Common myeloid progenitor, CD34-positive (primary cell): ENCODE measurements at regions not wholly inside any gene's neighbourhood (a gene's known extent, or its start where the extent isn't known, plus 50 kb on each side); places are given as distances from the start of the nearest gene placed in this dataset.
"Not testable (repeated sequence)": the region's sequence is repeated elsewhere in the genome, so short reads cannot be mapped to it uniquely, and the experiment has no call there.

ENCODE experiments used
- CTCF ChIA-PET: fragments of 350-600 bp; sonication (Branson Sonifier 250); formaldehyde crosslinking; loops from one replicate; lab custom pipeline; 2021; ENCODE audit warnings: antibody characterized with exemption; lab: Charles Lee
- POLR2A ChIA-PET: fragments of 350-600 bp; sonication (Branson Sonifier 250); formaldehyde crosslinking; loops from one replicate; lab custom pipeline; 2021; ENCODE audit warnings: antibody characterized with exemption; lab: Charles Lee
- DNase-seq, 3 donors: peaks; one replicate each; pipeline versions ENCODE4 v3.0.0 to v3.0.0-alpha.2; 2013
- H3K27ac ChIP-seq, 2 experiments: 1 replicate in 1 of 2; 2 replicates in 1 of 2; pipeline ENCODE4 v1.7.0; 2013; ENCODE audit warnings: inconsistent platforms in 2 of 2, low read length in 2 of 2, mild to moderate bottlenecking in 2 of 2, low read depth in 1 of 2, moderate library complexity in 1 of 2; ENCODE audit not compliant: severe bottlenecking in 2 of 2, insufficient read depth in 1 of 2, poor library complexity in 1 of 2
- H3K27me3 ChIP-seq, 5 experiments: replicated peaks in 2 of 5; 1 replicate in 3 of 5; 2 replicates in 2 of 5; pipeline versions ENCODE4 v1.6.1 to v1.7.0; 2013; ENCODE audit warnings: low read length in 4 of 5, mild to moderate bottlenecking in 2 of 5, moderate library complexity in 2 of 5, inconsistent platforms in 1 of 5; ENCODE audit not compliant: insufficient read depth in 5 of 5, control insufficient read depth in 4 of 5
- H3K36me3 ChIP-seq, 4 experiments: 1 replicate in 2 of 4; 2 replicates in 2 of 4; pipeline versions ENCODE4 v1.6.1 to v1.7.0; 2013; ENCODE audit warnings: low read length in 3 of 4, control low read depth in 1 of 4, mild to moderate bottlenecking in 1 of 4; ENCODE audit not compliant: control insufficient read depth in 4 of 4, insufficient read depth in 4 of 4
- H3K4me1 ChIP-seq, 4 experiments: 1 replicate in 3 of 4; 2 replicates in 1 of 4; pipeline versions ENCODE4 v1.6.1 to v1.7.1; 2013; ENCODE audit warnings: low read length in 3 of 4, mild to moderate bottlenecking in 3 of 4, control low read depth in 1 of 4, inconsistent platforms in 1 of 4, moderate library complexity in 1 of 4; ENCODE audit not compliant: control insufficient read depth in 4 of 4, insufficient read depth in 4 of 4; ENCODE audit errors: control extremely low read depth in 1 of 4
- H3K4me3 ChIP-seq, 7 experiments: 1 replicate in 4 of 7; 2 replicates in 3 of 7; pipeline versions ENCODE4 v1.5.1 to v1.7.0; 2013; ENCODE audit warnings: mild to moderate bottlenecking in 7 of 7, low read length in 6 of 7, moderate library complexity in 6 of 7, inconsistent platforms in 2 of 7, low read depth in 2 of 7, control low read depth in 1 of 7; ENCODE audit not compliant: insufficient read depth in 4 of 7, control insufficient read depth in 1 of 7; ENCODE audit errors: extremely low read depth in 1 of 7
- H3K9me3 ChIP-seq, 5 experiments: 1 replicate in 4 of 5; 2 replicates in 1 of 5; pipeline versions ENCODE4 v1.6.1 to v1.7.1; 2013; ENCODE audit warnings: low read length in 4 of 5, mild to moderate bottlenecking in 2 of 5, inconsistent platforms in 1 of 5, low read depth in 1 of 5, moderate library complexity in 1 of 5; ENCODE audit not compliant: control insufficient read depth in 4 of 5, insufficient read depth in 2 of 5; ENCODE audit errors: control extremely low read depth in 1 of 5
- WGBS: methylation state at CpG from one replicate; pipeline ENCODE4 v1.1.5; 2013; ENCODE audit not compliant: insufficient coverage; 5-methylcytosine and 5-hydroxymethylcytosine counted together

GRCh38 chr3:39651993-39652739 lies 157.2 kb upstream of the MYRIP start:
- Histone ChIP-seq H3K36me3 (no peaks in the 10 kb centered on the region), H3K4me3 (no peak overlapping the region), H3K27ac (no peak overlapping the region), H3K4me1 (no peaks in the 10 kb centered on the region), H3K27me3 (no peaks in the 10 kb centered on the region), H3K9me3 (peaks cover 0 to 3% (median 0%) of the 10 kb centered on the region in 5 experiments)
- DNase-seq = no peak
- ChIA-PET CTCF (interaction anchor here (1.0 kb wide), 1 partner anchor 19 kb away, joined by 3 read pairs; no protein-coding TSS in a partner anchor), POLR2A (interaction anchor here (0.6 kb wide), 1 partner anchor 17 kb away, joined by 3 read pairs; no protein-coding TSS in a partner anchor)
- WGBS = 100% methylated on average over 3 of the region's 4 CpGs

- H3K4me3 ChIP-seq, DNase-seq, H3K9me3 ChIP-seq, H3K27ac ChIP-seq, H3K36me3 ChIP-seq, H3K4me1 ChIP-seq, H3K27me3 ChIP-seq, POLR2A ChIA-PET, CTCF ChIA-PET: not testable (repeated sequence)
- 98% methylated on average over 10 of the region's 26 CpGs for WGBS
Observed at GRCh38 chr3:39655718-39656117, 153.7 kb upstream of the MYRIP start.

GRCh38 chr3:39657075-39657474 lies 152.3 kb upstream of the MYRIP start:
- H3K36me3 ChIP-seq = no peaks in the 10 kb centered on the region
- H3K27me3 ChIP-seq = peaks cover 0 to 2% (median 0%) of the 10 kb centered on the region in 5 experiments
- no peaks in the 10 kb centered on the region for H3K9me3 ChIP-seq
- H3K4me3 ChIP-seq = no peak overlapping the region
- ChIA-PET CTCF (no interaction called here), POLR2A (no interaction called here)
- DNase-seq = no peak
- no peak overlapping the region for H3K27ac ChIP-seq
- no peaks in the 10 kb centered on the region for H3K4me1 ChIP-seq

- no peak for DNase-seq
- Histone ChIP-seq H3K27me3 (peaks cover 0 to 2% (median 0%) of the 10 kb centered on the region in 5 experiments), H3K36me3 (no peaks in the 10 kb centered on the region), H3K4me3 (no peak overlapping the region), H3K9me3 (no peaks in the 10 kb centered on the region), H3K27ac (no peak overlapping the region), H3K4me1 (no peaks in the 10 kb centered on the region)
- CTCF ChIA-PET = no interaction called here
- POLR2A ChIA-PET = no interaction called here
- no CpG with 5 or more reads among the region's 1 CpG for WGBS
Observed at GRCh38 chr3:39657775-39658174, 151.6 kb upstream of the MYRIP start.

DNA sequence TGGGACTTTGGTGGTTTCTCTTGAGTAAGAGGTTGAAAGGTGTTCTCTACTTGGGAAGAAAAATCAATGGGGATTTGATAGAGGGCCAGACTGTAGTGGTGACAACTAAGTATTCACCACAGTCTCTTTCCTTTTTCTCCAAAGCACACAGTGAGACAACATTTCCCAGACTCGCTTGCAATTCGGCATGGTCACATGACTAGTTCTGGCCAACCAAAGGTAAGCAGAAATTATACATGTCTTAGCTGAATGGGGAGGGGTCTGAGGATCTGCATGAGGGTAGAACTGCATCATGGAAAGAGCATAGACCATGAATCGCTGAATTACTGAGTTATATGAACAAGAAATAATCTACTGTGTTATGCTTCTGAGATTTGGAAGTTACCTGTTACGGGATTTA lies 144.5 kb upstream of the MYRIP start:
- no peak for DNase-seq
- Histone ChIP-seq H3K27me3 (peaks cover 0 to 8% (median 0%) of the 10 kb centered on the region in 5 experiments), H3K4me1 (no peaks in the 10 kb centered on the region), H3K36me3 (no peaks in the 10 kb centered on the region), H3K9me3 (no peaks in the 10 kb centered on the region), H3K27ac (no peak overlapping the region), H3K4me3 (no peak overlapping the region)
- WGBS = 100% methylated on average over 2 of the region's 4 CpGs
- ChIA-PET POLR2A (no interaction called here), CTCF (interaction anchor here (1.6 kb wide), 1 partner anchor 19 kb away, joined by 3 read pairs; no protein-coding TSS in a partner anchor)

GRCh38 chr3:39665441-39665840 lies 144.0 kb upstream of the MYRIP start:
- DNase-seq = no peak
- Histone ChIP-seq H3K27me3 (peaks cover 0 to 8% (median 0%) of the 10 kb centered on the region in 5 experiments), H3K9me3 (no peaks in the 10 kb centered on the region), H3K4me1 (no peaks in the 10 kb centered on the region), H3K27ac (no peak overlapping the region), H3K36me3 (no peaks in the 10 kb centered on the region), H3K4me3 (no peak overlapping the region)
- ChIA-PET POLR2A (no interaction called here), CTCF (interaction anchor here (1.6 kb wide), 1 partner anchor 20 kb away, joined by 3 read pairs; no protein-coding TSS in a partner anchor)

DNA sequence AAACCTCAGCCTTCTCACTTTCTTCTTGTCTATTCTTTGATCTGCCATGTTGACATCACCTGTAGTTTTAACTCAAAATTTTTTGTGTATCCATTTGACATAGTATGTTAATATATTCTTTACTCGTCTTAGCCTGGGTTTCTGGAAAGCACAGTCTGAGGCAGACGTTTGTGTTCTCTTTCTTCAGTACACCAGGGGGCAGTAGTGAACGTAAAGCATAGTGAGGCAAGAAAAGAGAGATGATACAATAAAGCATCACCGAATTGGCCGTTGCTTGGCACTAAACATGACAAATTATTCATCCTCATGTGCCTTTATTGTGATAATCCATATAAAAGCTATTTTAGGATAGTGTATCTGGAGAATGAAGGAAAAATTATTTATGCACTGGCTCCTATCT lies 141.0 kb upstream of the MYRIP start:
- Histone ChIP-seq H3K36me3 (no peaks in the 10 kb centered on the region), H3K27ac (no peak overlapping the region), H3K4me1 (no peaks in the 10 kb centered on the region), H3K4me3 (no peak overlapping the region), H3K9me3 (no peaks in the 10 kb centered on the region), H3K27me3 (peaks cover 0 to 8% (median 0%) of the 10 kb centered on the region in 5 experiments)
- no CpG with 5 or more reads among the region's 5 CpGs for WGBS
- DNase-seq = peak; percentile 50 to 78 (median 73)
- ChIA-PET POLR2A (no interaction called here), CTCF (interaction anchor here (0.9 to 1.5 kb wide), 3 partner anchors 16 to 505 kb away, joined by 3 to 4 read pairs (median 4); no protein-coding TSS in a partner anchor)
